OCI-LY1 (cell line): ENCODE measurements at regions not wholly inside any gene's neighbourhood (a gene's known extent, or its start where the extent isn't known, plus 50 kb on each side); places are given as distances from the start of the nearest gene placed in this dataset.

Source experiments
- CTCF ChIP-seq: fragments of 200-600 bp; sonication (generic), shearing (Covaris generic); IDR thresholded peaks from 2 replicates; pipeline ENCODE4 v1.5.1; 2017; ENCODE audit warnings: mild to moderate bottlenecking, antibody characterized with exemption, low read length, moderate library complexity, mixed read lengths
- EZH2 ChIP-seq: fragments of 200-600 bp; sonication (generic), shearing (Covaris generic); IDR thresholded peaks from 2 replicates; pipeline ENCODE4 v1.8.0; 2017; ENCODE audit warnings: borderline replicate concordance, mixed run types, mild to moderate bottlenecking, antibody characterized with exemption, low read length, moderate library complexity, mixed read lengths

GRCh38 chr3:152910211-152910610, 75.3 kb downstream of the P2RY1 start:
- no peak for TF ChIP-seq CTCF
- TF ChIP-seq EZH2, result no peak
